NB4 (cell line): ENCODE measurements at regions not wholly inside any gene's neighbourhood (a gene's known extent, or its start where the extent isn't known, plus 50 kb on each side); places are given as distances from the start of the nearest gene placed in this dataset.

Source experiments
- DNase-seq: peaks from one replicate; pipeline ENCODE4 v3.0.0; 2010; ENCODE audit warnings: low read depth
- H3K4me3 ChIP-seq: one replicate; pipeline ENCODE4 v1.5.1; 2011; ENCODE audit warnings: mild to moderate bottlenecking, low read depth, low read length, moderate library complexity
- MYC ChIP-seq: IDR thresholded peaks from 2 replicates; pipeline ENCODE4 v1.6.1; 2011; ENCODE audit warnings: low read depth, low read length
- POLR2A ChIP-seq: IDR thresholded peaks from 2 replicates; pipeline ENCODE4 v1.6.1; 2011; ENCODE audit warnings: mild to moderate bottlenecking; ENCODE audit not compliant: insufficient read length; ENCODE audit errors: extremely low read depth
- TF ChIP-seq, protein P1 (sequence below): IDR thresholded peaks from one replicate; pipeline ENCODE4 v1.5.1; 2012; ENCODE audit warnings: low read depth, low read length
- TF ChIP-seq, protein P2 (sequence below): IDR thresholded peaks from 2 replicates; pipeline ENCODE4 v1.6.1; 2011; ENCODE audit warnings: low read depth, low read length

DNA sequence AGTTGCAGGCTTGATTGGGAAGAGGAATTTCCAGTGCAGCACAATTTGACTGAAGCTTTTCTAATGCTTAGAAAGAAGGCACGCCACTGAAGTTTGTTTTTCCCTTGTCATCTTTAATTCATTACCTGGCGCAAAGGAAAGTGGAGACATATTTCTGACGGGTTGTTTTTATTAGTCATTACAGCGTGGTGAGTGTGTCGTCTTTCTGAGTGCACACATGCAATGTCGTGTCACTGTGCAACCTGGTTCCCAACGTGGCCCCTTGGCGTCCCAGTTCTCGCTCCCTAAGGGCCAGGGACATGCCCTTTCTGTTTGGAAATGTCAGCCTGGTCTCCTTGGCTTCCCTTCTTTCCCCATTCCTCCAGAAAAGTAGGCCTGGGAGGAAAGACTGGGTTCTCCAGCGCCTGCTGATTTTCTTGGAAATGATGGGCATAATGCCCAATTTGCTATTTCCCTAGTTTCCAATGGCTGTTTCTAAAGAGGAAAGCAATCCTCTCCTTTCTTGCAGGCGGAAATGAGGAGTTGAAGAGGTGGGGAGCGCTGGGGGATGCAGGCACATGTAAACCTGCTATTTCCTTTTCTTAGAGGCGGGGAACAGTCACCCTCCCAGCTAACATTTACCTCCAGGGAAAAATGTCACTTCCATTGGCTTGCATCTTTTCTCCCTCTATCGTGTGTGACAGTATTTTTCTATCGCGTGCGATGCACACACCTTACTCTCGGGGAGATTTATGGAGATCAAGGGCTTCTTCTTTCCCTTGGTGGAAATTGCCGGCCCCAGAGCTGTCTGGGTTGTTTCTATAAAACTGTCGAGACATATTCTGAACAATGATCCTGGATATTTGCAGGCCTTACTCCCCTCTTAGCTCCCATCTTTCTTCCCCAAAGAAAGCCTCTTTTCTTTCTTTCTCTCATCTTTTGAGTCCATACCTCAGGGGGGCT, 249.8 kb downstream of the ARHGAP12 start:
- no peak overlapping the region for H3K4me3 ChIP-seq
- no peak for DNase-seq
- no peak for TF ChIP-seq POLR2A
- TF ChIP-seq, protein P1, sequence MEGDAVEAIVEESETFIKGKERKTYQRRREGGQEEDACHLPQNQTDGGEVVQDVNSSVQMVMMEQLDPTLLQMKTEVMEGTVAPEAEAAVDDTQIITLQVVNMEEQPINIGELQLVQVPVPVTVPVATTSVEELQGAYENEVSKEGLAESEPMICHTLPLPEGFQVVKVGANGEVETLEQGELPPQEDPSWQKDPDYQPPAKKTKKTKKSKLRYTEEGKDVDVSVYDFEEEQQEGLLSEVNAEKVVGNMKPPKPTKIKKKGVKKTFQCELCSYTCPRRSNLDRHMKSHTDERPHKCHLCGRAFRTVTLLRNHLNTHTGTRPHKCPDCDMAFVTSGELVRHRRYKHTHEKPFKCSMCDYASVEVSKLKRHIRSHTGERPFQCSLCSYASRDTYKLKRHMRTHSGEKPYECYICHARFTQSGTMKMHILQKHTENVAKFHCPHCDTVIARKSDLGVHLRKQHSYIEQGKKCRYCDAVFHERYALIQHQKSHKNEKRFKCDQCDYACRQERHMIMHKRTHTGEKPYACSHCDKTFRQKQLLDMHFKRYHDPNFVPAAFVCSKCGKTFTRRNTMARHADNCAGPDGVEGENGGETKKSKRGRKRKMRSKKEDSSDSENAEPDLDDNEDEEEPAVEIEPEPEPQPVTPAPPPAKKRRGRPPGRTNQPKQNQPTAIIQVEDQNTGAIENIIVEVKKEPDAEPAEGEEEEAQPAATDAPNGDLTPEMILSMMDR = no peak
- TF ChIP-seq MYC = no peak
- TF ChIP-seq, protein P2, sequence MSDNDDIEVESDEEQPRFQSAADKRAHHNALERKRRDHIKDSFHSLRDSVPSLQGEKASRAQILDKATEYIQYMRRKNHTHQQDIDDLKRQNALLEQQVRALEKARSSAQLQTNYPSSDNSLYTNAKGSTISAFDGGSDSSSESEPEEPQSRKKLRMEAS = no peak

DNA sequence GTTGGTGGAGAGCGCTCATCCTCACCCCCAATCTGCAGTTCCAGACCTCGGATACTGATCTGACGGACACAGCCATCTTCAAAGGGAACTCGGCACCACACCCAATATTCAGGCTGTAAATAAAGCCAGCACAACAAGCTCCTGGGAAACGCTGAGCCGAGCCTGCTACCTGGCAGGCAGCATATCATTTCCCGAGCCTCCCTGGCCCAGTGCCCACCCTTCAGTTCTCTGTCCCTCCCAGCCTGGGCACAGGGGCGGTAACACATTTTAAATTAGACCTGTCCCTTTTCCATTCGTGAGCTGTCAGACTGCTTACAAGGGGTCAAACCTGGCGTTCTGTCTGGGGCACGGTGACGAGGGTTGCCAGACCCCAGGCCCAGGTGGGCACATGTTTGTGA, 250.5 kb downstream of the ARHGAP12 start:
- DNase-seq = no peak
- no peak overlapping the region for H3K4me3 ChIP-seq
- TF ChIP-seq MYC (no peak), POLR2A (no peak)
- TF ChIP-seq, protein P2 = no peak
- TF ChIP-seq, protein P1 = no peak

- no peak for TF ChIP-seq MYC
- TF ChIP-seq, protein P2 = no peak
- no peak for TF ChIP-seq POLR2A
- TF ChIP-seq, protein P1 = no peak
- DNase-seq = no peak
- H3K4me3 ChIP-seq = no peak overlapping the region
These were observed 251.2 kb downstream of the ARHGAP12 start for GRCh38 chr10:31677195-31678138.

- DNase-seq = no peak
- no peak overlapping the region for H3K4me3 ChIP-seq
- TF ChIP-seq POLR2A = no peak
- TF ChIP-seq MYC = no peak
- TF ChIP-seq, protein P2 = no peak
- TF ChIP-seq, protein P1 = no peak
These were observed 252.9 kb downstream of the ARHGAP12 start for GRCh38 chr10:31675726-31676125.

DNA sequence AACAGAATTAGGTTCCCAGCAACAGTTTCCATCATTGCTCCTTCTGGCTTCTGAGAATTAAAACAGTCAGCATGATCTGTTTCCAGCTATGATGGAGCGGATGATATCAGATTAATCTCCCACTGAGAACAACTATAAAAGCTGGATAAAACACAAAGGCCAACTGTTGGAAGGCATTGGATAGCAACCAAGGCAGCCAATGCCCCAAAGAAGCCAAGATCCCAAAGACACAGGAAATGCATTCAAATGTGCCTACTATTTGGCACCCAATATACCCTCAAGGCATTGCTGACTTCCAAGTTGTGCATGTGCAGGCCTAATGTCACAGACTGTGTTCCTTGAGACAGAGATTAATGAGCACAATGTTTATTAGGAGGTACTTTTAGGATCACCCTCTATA, 259.3 kb downstream of the ARHGAP12 start:
- H3K4me3 ChIP-seq = no peak overlapping the region
- TF ChIP-seq, protein P1 = no peak
- TF ChIP-seq POLR2A (no peak), MYC (no peak)
- TF ChIP-seq, protein P2 = no peak
- no peak for DNase-seq
